HL-60 (cell line): ENCODE measurements at regions not wholly inside any gene's neighbourhood (a gene's known extent, or its start where the extent isn't known, plus 50 kb on each side); places are given as distances from the start of the nearest gene placed in this dataset.

Experiments
- CTCF ChIP-seq: IDR thresholded peaks from one replicate; pipeline ENCODE4 v1.5.1; 2011; ENCODE audit warnings: low read length, control low read depth, inconsistent platforms; ENCODE audit not compliant: insufficient read depth
- GABPA ChIP-seq: IDR thresholded peaks from 2 replicates; pipeline ENCODE4 v1.6.1; 2012; ENCODE audit warnings: low read depth
- POLR2AphosphoS5 ChIP-seq: IDR thresholded peaks from 2 replicates; pipeline ENCODE4 v1.6.1; 2012; ENCODE audit warnings: low read depth
- REST ChIP-seq: IDR thresholded peaks from 2 replicates; pipeline ENCODE4 v1.6.1; 2012; ENCODE audit warnings: low read depth; ENCODE audit not compliant: insufficient replicate concordance

GRCh38 chr6:166855416-166855815 is 100.9 kb downstream of the RNASET2 start:
- TF ChIP-seq CTCF: no peak
- TF ChIP-seq POLR2AphosphoS5: no peak
- no peak for TF ChIP-seq GABPA
- no peak for TF ChIP-seq REST
